ENCODE measurements at regions not wholly inside any gene's neighbourhood (a gene's known extent, or its start where the extent isn't known, plus 50 kb on each side); places are given as distances from the start of the nearest gene placed in this dataset.

DNA sequence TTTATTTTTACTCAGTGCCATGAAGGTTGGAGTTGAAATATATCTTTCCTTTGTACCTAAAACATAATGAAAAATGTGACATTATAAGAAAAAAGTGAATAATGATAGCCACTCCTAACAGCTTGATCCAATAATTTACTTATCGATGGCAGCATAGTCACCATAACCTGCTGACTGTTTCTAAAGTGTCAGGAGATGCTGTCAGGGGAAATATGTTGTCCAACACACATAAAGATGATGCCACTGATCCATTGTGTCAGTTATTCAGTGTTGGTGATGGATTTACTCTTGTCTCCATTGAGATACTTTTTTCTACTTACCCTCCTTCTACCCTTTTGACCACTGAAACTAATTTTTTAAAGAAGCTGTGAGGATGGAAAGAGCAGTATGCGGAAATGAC is 1006.9 kb upstream of the TMEFF2 start:
- no peaks in the 10 kb centered on the region for H3K4me1 ChIP-seq (ENCODE audit: control insufficient read depth, insufficient read depth, low read length)
- ChIA-PET SMC1A (ENCODE audit: uncharacterized antibody, unreplicated experiment) (interaction anchor here (0.9 kb wide), 1 partner anchor 20 kb away, joined by 3 read pairs; no protein-coding TSS in a partner anchor), POLR2A (no interaction called here), CTCF (no interaction called here), RAD21 (ENCODE audit: unreplicated experiment) (no interaction called here)
- no peaks in the 10 kb centered on the region for H3K27me3 ChIP-seq (replicated peaks in 1 of 2; ENCODE audit: control insufficient read depth in 2 of 2, insufficient read depth in 2 of 2, low read length in 1 of 2)
- TF ChIP-seq ZNF622 (IDR thresholded peaks at IDR 0.05) (no peak), RFX5 (IDR thresholded peaks at IDR 0.05; ENCODE audit: low read depth, low read length) (no peak), BCL11A (IDR thresholded peaks at IDR 0.05; ENCODE audit: low read depth, low read length) (no peak), NFYA (IDR thresholded peaks at IDR 0.05; ENCODE audit: borderline replicate concordance, low read depth, low read length) (no peak), NFIC (IDR thresholded peaks at IDR 0.05; ENCODE audit: low read depth, low read length) (no peak), ASH2L (IDR thresholded peaks at IDR 0.05; ENCODE audit: borderline replicate concordance, low read depth) (no peak), ETV6 (conservative IDR thresholded peaks at IDR 0.05 in 1 of 2, IDR thresholded peaks at IDR 0.05 in 1 of 2; ENCODE audit: borderline replicate concordance in 1 of 2, low read depth in 1 of 2) (no peak), ZNF24 (IDR thresholded peaks at IDR 0.05) (no peak), SIX5 (IDR thresholded peaks at IDR 0.05; ENCODE audit: low read depth, low read length, severe bottlenecking) (no peak), ZSCAN29 (IDR thresholded peaks at IDR 0.05) (no peak), HCFC1 (IDR thresholded peaks at IDR 0.05; ENCODE audit: low read length) (no peak), SMAD5 (IDR thresholded peaks at IDR 0.05; ENCODE audit: low read depth) (no peak)
- TF ChIP-seq, protein P1, sequence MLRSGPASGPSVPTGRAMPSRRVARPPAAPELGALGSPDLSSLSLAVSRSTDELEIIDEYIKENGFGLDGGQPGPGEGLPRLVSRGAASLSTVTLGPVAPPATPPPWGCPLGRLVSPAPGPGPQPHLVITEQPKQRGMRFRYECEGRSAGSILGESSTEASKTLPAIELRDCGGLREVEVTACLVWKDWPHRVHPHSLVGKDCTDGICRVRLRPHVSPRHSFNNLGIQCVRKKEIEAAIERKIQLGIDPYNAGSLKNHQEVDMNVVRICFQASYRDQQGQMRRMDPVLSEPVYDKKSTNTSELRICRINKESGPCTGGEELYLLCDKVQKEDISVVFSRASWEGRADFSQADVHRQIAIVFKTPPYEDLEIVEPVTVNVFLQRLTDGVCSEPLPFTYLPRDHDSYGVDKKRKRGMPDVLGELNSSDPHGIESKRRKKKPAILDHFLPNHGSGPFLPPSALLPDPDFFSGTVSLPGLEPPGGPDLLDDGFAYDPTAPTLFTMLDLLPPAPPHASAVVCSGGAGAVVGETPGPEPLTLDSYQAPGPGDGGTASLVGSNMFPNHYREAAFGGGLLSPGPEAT (IDR thresholded peaks at IDR 0.05; ENCODE audit: low read depth): no peak
- TF ChIP-seq, protein P2, sequence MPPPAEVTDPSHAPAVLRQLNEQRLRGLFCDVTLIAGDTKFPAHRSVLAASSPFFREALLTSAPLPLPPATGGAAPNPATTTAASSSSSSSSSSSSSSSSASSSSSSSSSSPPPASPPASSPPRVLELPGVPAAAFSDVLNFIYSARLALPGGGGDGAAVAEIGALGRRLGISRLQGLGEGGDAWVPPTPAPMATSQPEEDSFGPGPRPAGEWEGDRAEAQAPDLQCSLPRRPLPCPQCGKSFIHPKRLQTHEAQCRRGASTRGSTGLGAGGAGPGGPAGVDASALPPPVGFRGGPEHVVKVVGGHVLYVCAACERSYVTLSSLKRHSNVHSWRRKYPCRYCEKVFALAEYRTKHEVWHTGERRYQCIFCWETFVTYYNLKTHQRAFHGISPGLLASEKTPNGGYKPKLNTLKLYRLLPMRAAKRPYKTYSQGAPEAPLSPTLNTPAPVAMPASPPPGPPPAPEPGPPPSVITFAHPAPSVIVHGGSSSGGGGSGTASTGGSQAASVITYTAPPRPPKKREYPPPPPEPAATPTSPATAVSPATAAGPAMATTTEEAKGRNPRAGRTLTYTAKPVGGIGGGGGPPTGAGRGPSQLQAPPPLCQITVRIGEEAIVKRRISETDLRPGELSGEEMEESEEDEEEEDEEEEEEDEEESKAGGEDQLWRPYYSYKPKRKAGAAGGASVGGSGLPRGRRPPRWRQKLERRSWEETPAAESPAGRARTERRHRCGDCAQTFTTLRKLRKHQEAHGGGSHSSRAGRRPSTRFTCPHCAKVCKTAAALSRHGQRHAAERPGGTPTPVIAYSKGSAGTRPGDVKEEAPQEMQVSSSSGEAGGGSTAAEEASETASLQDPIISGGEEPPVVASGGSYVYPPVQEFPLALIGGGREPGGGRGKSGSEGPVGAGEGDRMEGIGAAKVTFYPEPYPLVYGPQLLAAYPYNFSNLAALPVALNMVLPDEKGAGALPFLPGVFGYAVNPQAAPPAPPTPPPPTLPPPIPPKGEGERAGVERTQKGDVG (CRISPR knock-in tag; IDR thresholded peaks at IDR 0.05): no peak
- TF ChIP-seq, protein P3, sequence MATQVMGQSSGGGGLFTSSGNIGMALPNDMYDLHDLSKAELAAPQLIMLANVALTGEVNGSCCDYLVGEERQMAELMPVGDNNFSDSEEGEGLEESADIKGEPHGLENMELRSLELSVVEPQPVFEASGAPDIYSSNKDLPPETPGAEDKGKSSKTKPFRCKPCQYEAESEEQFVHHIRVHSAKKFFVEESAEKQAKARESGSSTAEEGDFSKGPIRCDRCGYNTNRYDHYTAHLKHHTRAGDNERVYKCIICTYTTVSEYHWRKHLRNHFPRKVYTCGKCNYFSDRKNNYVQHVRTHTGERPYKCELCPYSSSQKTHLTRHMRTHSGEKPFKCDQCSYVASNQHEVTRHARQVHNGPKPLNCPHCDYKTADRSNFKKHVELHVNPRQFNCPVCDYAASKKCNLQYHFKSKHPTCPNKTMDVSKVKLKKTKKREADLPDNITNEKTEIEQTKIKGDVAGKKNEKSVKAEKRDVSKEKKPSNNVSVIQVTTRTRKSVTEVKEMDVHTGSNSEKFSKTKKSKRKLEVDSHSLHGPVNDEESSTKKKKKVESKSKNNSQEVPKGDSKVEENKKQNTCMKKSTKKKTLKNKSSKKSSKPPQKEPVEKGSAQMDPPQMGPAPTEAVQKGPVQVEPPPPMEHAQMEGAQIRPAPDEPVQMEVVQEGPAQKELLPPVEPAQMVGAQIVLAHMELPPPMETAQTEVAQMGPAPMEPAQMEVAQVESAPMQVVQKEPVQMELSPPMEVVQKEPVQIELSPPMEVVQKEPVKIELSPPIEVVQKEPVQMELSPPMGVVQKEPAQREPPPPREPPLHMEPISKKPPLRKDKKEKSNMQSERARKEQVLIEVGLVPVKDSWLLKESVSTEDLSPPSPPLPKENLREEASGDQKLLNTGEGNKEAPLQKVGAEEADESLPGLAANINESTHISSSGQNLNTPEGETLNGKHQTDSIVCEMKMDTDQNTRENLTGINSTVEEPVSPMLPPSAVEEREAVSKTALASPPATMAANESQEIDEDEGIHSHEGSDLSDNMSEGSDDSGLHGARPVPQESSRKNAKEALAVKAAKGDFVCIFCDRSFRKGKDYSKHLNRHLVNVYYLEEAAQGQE (IDR thresholded peaks at IDR 0.05; ENCODE audit: low read depth, low read length): no peak
- DNase-seq (ENCODE audit: low read depth, low spot score) (no peak), ATAC-seq (no peak), FAIRE-seq (no peak)
- no peaks in the 10 kb centered on the region for H3K36me3 ChIP-seq (ENCODE audit: control insufficient read depth in 2 of 2, insufficient read depth in 2 of 2, low read length in 1 of 2)
- in situ Hi-C loops (cut with MboI): no loop called here
- intact Hi-C loops (cut with micrococcal nuclease; ENCODE audit: unreplicated experiment): no loop called here
- H3K9me3 ChIP-seq (replicated peaks; ENCODE audit: control insufficient read depth, insufficient read depth, low read length): no peaks in the 10 kb centered on the region
- H4K20me1 ChIP-seq (ENCODE audit: control insufficient read depth, insufficient read depth): no peaks in the 10 kb centered on the region
- H3K79me2 ChIP-seq (ENCODE audit: control insufficient read depth, insufficient read depth, low read length): no peaks in the 10 kb centered on the region
- BruUV-seq (replicated peaks): no TSS peak
- H3K27ac ChIP-seq (ENCODE audit: control insufficient read depth, insufficient read depth): no peak overlapping the region
- H3K9ac ChIP-seq (ENCODE audit: control insufficient read depth, insufficient read depth, low read length): no peak overlapping the region
- no peak overlapping the region for H3K4me2 ChIP-seq (ENCODE audit: control insufficient read depth, insufficient read depth)
- no peak overlapping the region for H3K4me3 ChIP-seq
- 25% methylated on average over 2 of the region's 2 CpGs for WGBS (ENCODE audit: insufficient coverage, insufficient replicate concordance, low lambda C conversion rate, missing lambda C conversion rate)
- H2AFZ ChIP-seq (ENCODE audit: control insufficient read depth, low read depth, low read length): no peak overlapping the region

Data from GM12878 (cell line).